ENCODE measurements at regions not wholly inside any gene's neighbourhood (a gene's known extent, or its start where the extent isn't known, plus 50 kb on each side); places are given as distances from the start of the nearest gene placed in this dataset.
A peak's percentile ranks its signal among the peaks of the same experiment; 100 is the strongest.

DNA sequence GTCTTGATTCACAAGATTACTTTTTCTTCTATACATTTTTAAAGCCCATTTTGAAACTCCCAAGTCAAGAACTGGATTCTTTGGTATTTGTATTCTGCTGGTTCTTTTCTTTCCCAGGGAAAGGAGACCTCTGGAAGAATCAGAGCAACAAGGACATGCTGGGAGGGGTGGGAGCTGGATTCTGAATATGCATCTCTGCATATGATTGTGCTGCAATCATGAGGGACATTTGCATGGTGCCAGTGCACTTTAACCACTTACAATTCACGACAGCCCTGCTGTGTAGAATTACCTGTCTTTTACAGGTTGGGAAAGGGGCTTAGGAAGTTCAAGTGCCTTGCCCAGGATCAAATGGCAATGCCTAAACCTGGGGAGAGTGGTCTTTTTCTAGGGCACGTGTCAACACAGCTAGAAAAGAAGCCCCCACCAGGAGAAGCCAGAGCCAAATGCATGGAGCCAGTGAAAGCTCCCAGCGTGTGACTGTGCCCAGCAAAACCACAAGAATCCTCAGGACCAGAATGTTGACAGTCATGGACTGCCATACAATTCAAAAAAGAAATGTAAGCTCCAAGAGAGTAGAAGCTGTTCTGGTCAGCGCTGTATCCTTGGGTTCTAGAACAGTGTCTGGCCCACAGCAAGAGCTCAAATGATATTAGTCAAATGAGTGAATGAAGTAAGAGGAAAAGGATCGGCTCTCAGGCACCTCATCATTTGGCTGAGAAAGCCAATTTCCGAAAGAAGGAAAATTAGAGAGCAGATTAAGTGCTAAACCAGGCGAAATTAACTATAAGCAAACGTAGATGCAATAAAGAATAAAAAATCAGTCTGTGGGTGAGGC is 84.5 kb upstream of the MEF2A start:
- no peak overlapping the region for H3K4me2 ChIP-seq (replicated peaks; ENCODE audit: extremely low read depth, low read length, poor library complexity, severe bottlenecking)
- no peak overlapping the region for H3K27ac ChIP-seq (ENCODE audit: low read depth in 1 of 2, low read length in 2 of 2)
- H3K27me3 ChIP-seq (ENCODE audit: control insufficient read depth in 2 of 2, insufficient read depth in 2 of 2, low read length in 2 of 2), result no peaks in the 10 kb centered on the region
- H3K79me2 ChIP-seq (ENCODE audit: insufficient read depth, low read length), result no peaks in the 10 kb centered on the region
- no peaks in the 10 kb centered on the region for H3K36me3 ChIP-seq (replicated peaks in 1 of 2; ENCODE audit: control insufficient read depth in 1 of 2, insufficient read depth in 2 of 2, low read length in 2 of 2)
- Mint-ChIP-seq H3K36me3 (peaks cover 0 to 4% of the 10 kb centered on the region in 2 donors), H3K4me1 (peaks cover 59% of the 10 kb centered on the region), H3K4me3 (no peak overlapping the region), H3K9me3 (peaks cover 0 to 4% (median 0%) of the 10 kb centered on the region in 7 donors), H3K27me3 (ENCODE audit: low read depth in 3 of 3) (peaks cover 0 to 10% (median 5%) of the 10 kb centered on the region in 3 donors), H3K27ac (peak overlapping the region in 1 of 7 donors; percentile 72)
- H3K9me3 ChIP-seq (replicated peaks in 1 of 2; ENCODE audit: control insufficient read depth in 1 of 2, insufficient read depth in 1 of 2, low read length in 2 of 2), result no peaks in the 10 kb centered on the region
- DNase-seq, result no peak
- TF ChIP-seq, protein P1, sequence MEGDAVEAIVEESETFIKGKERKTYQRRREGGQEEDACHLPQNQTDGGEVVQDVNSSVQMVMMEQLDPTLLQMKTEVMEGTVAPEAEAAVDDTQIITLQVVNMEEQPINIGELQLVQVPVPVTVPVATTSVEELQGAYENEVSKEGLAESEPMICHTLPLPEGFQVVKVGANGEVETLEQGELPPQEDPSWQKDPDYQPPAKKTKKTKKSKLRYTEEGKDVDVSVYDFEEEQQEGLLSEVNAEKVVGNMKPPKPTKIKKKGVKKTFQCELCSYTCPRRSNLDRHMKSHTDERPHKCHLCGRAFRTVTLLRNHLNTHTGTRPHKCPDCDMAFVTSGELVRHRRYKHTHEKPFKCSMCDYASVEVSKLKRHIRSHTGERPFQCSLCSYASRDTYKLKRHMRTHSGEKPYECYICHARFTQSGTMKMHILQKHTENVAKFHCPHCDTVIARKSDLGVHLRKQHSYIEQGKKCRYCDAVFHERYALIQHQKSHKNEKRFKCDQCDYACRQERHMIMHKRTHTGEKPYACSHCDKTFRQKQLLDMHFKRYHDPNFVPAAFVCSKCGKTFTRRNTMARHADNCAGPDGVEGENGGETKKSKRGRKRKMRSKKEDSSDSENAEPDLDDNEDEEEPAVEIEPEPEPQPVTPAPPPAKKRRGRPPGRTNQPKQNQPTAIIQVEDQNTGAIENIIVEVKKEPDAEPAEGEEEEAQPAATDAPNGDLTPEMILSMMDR (IDR thresholded peaks at IDR 0.05), result no peak
- H3K4me1 ChIP-seq (ENCODE audit: control insufficient read depth in 1 of 2, insufficient read depth in 2 of 2, low read length in 2 of 2), result peaks cover 47 to 51% of the 10 kb centered on the region in 2 donors
- WGBS (ENCODE audit: insufficient coverage), result 93% methylated on average over 6 of the region's 8 CpGs
- H3K9ac ChIP-seq (ENCODE audit: insufficient read depth, low read length, poor library complexity, severe bottlenecking), result no peak overlapping the region
- no peak overlapping the region for H3K4me3 ChIP-seq (replicated peaks in 1 of 3; ENCODE audit: low read depth in 2 of 3, low read length in 3 of 3)
- H2AFZ ChIP-seq (ENCODE audit: insufficient read depth, low read depth, low read length, poor library complexity, severe bottlenecking), result no peak overlapping the region
- no peaks in the 10 kb centered on the region for H4K20me1 ChIP-seq (ENCODE audit: insufficient read depth, low read length)
- intact Hi-C loops (cut with micrococcal nuclease), result no loop called here

DNA sequence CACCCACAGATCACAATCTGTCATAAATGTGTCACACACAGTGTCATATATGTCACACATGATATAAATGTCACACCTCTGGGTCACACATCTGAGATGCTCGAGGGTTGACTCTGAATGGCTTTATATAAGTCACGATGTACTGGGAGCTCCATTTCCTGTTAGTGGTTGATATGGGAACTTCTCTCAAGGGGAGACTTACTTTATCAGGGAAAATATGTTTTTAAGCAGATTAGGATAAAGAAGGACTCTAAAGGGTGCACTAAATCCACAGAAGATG is 83.9 kb upstream of the MEF2A start:
- TF ChIP-seq, protein P1 (IDR thresholded peaks at IDR 0.05), result no peak
- H2AFZ ChIP-seq (ENCODE audit: insufficient read depth, low read depth, low read length, poor library complexity, severe bottlenecking), result no peak overlapping the region
- H3K9ac ChIP-seq (ENCODE audit: insufficient read depth, low read length, poor library complexity, severe bottlenecking), result no peak overlapping the region
- no peak overlapping the region for H3K4me3 ChIP-seq (replicated peaks in 1 of 3; ENCODE audit: low read depth in 2 of 3, low read length in 3 of 3)
- peaks cover 0 to 4% of the 10 kb centered on the region in 2 donors for H3K36me3 Mint-ChIP-seq
- no peaks in the 10 kb centered on the region for H3K79me2 ChIP-seq (ENCODE audit: insufficient read depth, low read length)
- H3K36me3 ChIP-seq (replicated peaks in 1 of 2; ENCODE audit: control insufficient read depth in 1 of 2, insufficient read depth in 2 of 2, low read length in 2 of 2), result no peaks in the 10 kb centered on the region
- no peaks in the 10 kb centered on the region for H3K9me3 ChIP-seq (replicated peaks in 1 of 2; ENCODE audit: control insufficient read depth in 1 of 2, insufficient read depth in 1 of 2, low read length in 2 of 2)
- peaks cover 0 to 10% (median 6%) of the 10 kb centered on the region in 3 donors for H3K27me3 Mint-ChIP-seq (ENCODE audit: low read depth in 3 of 3)
- no peaks in the 10 kb centered on the region for H3K27me3 ChIP-seq (ENCODE audit: control insufficient read depth in 2 of 2, insufficient read depth in 2 of 2, low read length in 2 of 2)
- no peak overlapping the region for H3K4me2 ChIP-seq (replicated peaks; ENCODE audit: extremely low read depth, low read length, poor library complexity, severe bottlenecking)
- intact Hi-C loops (cut with micrococcal nuclease), result no loop called here
- H3K4me3 Mint-ChIP-seq, result no peak overlapping the region
- no peak overlapping the region for H3K27ac Mint-ChIP-seq
- no peaks in the 10 kb centered on the region for H4K20me1 ChIP-seq (ENCODE audit: insufficient read depth, low read length)
- peaks cover 0 to 4% (median 0%) of the 10 kb centered on the region in 7 donors for H3K9me3 Mint-ChIP-seq
- peaks cover 47 to 51% of the 10 kb centered on the region in 2 donors for H3K4me1 ChIP-seq (ENCODE audit: control insufficient read depth in 1 of 2, insufficient read depth in 2 of 2, low read length in 2 of 2)
- H3K27ac ChIP-seq (ENCODE audit: low read depth in 1 of 2, low read length in 2 of 2), result no peak overlapping the region
- peaks cover 59% of the 10 kb centered on the region for H3K4me1 Mint-ChIP-seq
- no peak for DNase-seq
- WGBS (ENCODE audit: insufficient coverage), result 15% methylated on average over 2 of the region's 2 CpGs
